Panc1 (cell line): ENCODE measurements at regions not wholly inside any gene's neighbourhood (a gene's known extent, or its start where the extent isn't known, plus 50 kb on each side); places are given as distances from the start of the nearest gene placed in this dataset.

Source experiments
- ATAC-seq: fragments of 200-7000 bp; cut with Tn5 transposase; 2 replicates; pipeline ENCODE4 v1.9.1; 2020; ENCODE audit warnings: mild to moderate bottlenecking, moderate library complexity
- BruUV-seq: library from RNA; stranded (reverse); fragments of 400-500 nt; replicated peaks from 2 replicates; lab custom pipeline; 2021; lab: Mats Ljungman, UMichigan
- CTCF ChIA-PET: fragments of 300-600 bp; sonication (Branson Sonifier 250); formaldehyde crosslinking; loops from one replicate; lab custom pipeline; 2022; ENCODE audit warnings: antibody characterized with exemption; lab: Charles Lee
- POLR2A ChIA-PET: fragments of 300-600 bp; sonication (Branson Sonifier 250); formaldehyde crosslinking; loops from one replicate; lab custom pipeline; 2022; ENCODE audit warnings: antibody characterized with exemption; lab: Charles Lee
- DNase-seq: peaks from one replicate; pipeline ENCODE4 v3.0.0-alpha.2; 2010; ENCODE audit warnings: low read depth, low spot score
- H3K27ac ChIP-seq: 2 replicates; pipeline ENCODE4 v1.5.1; 2011; ENCODE audit warnings: mild to moderate bottlenecking, low read length, inconsistent platforms
- H3K27me3 ChIP-seq: fragments of 200-500 bp; sonication (Bioruptor generic); 2 replicates; pipeline ENCODE4 v1.6.0; 2014; ENCODE audit warnings: low read length, inconsistent platforms; ENCODE audit not compliant: control insufficient read depth, insufficient read depth
- H3K36me3 ChIP-seq: fragments of 200-500 bp; sonication (Bioruptor generic); 2 replicates; pipeline ENCODE4 v1.5.1; 2014; ENCODE audit warnings: inconsistent platforms, mild to moderate bottlenecking, low read length, moderate library complexity; ENCODE audit not compliant: control insufficient read depth, insufficient read depth
- H3K4me1 ChIP-seq: 2 replicates; pipeline ENCODE4 v1.5.1; 2011; ENCODE audit warnings: inconsistent platforms, mild to moderate bottlenecking, low read length, moderate library complexity; ENCODE audit not compliant: control insufficient read depth, insufficient read depth
- H3K4me3 ChIP-seq, 2 experiments: 2 replicates each; pipeline ENCODE4 v1.5.1; 2011 to 2012; ENCODE audit warnings: low read depth in 2 of 2, low read length in 2 of 2, mild to moderate bottlenecking in 2 of 2, inconsistent platforms in 1 of 2, moderate library complexity in 1 of 2
- H3K9me3 ChIP-seq: fragments of 200-500 bp; sonication (Bioruptor generic); 2 replicates; pipeline ENCODE4 v1.5.1; 2014; ENCODE audit warnings: low read depth, mild to moderate bottlenecking, inconsistent platforms, low read length, moderate library complexity; ENCODE audit not compliant: control insufficient read depth, insufficient read depth
- POLR2AphosphoS5 ChIP-seq: IDR thresholded peaks from 2 replicates; pipeline ENCODE4 v1.6.1; 2012; ENCODE audit warnings: mild to moderate bottlenecking, low read depth, low read length, moderate library complexity
- SIN3A ChIP-seq: IDR thresholded peaks from 2 replicates; pipeline ENCODE4 v1.6.1; 2012; ENCODE audit warnings: low read depth, mild to moderate bottlenecking, low read length, moderate library complexity, borderline replicate concordance; ENCODE audit not compliant: insufficient read depth
- TCF7L2 ChIP-seq: IDR thresholded peaks from 2 replicates; pipeline ENCODE4 v1.6.1; 2011; ENCODE audit warnings: mild to moderate bottlenecking, low read depth, low read length, inconsistent platforms
- in situ Hi-C: cut with HindIII; loops from 2 replicates; pipeline ENCODE4 v1.10.0; 2016; ENCODE audit warnings: low sequenced_read_pairs, low pct_unique_long_range_greater_than_20kb
- intact Hi-C: fragments of 100-400 bp; cut with micrococcal nuclease; formaldehyde crosslinking; loops from one replicate; pipeline ENCODE4 v1.10.0; 2022; ENCODE audit not compliant: unreplicated experiment
- TF ChIP-seq, protein P1 (sequence below): fragments of 450-650 bp; IDR thresholded peaks from 2 replicates; pipeline ENCODE4 v1.5.1; 2017; ENCODE audit warnings: mild to moderate bottlenecking
- TF ChIP-seq, protein P2 (sequence below), 2 experiments: IDR thresholded peaks; 2 replicates each; pipeline ENCODE4 v1.6.1; 2011 to 2012; ENCODE audit warnings: low read depth in 2 of 2, control low read depth in 1 of 2, low read length in 1 of 2, mild to moderate bottlenecking in 1 of 2, moderate library complexity in 1 of 2; ENCODE audit not compliant: insufficient read depth in 1 of 2

DNA sequence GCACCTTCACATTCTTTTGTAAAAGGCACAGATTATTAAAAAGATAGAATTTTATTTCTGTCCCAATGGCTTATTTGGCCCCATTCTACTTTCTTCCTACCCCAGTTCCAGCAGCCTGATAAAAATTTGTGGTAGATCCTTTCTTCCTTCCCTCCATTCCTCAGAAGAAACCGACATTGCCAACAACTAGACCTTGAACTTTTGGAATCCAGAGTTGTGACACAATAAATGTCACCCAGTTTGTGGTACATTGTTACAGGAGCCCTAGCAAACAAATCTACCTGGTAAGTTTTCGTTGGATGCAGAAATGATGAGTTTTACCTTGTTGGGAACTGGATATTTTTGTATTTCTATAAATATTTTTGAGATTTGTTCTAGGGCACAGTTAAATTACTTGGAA lies 141.6 kb upstream of the IVNS1ABP start:
- BruUV-seq: no TSS peak
- Histone ChIP-seq H3K36me3 (no peaks in the 10 kb centered on the region), H3K9me3 (no peaks in the 10 kb centered on the region), H3K27me3 (no peaks in the 10 kb centered on the region), H3K4me1 (no peaks in the 10 kb centered on the region), H3K27ac (no peak overlapping the region), H3K4me3 (no peak overlapping the region)
- intact Hi-C loops (no loop called here), in situ Hi-C loops (no loop called here)
- TF ChIP-seq, protein P1, sequence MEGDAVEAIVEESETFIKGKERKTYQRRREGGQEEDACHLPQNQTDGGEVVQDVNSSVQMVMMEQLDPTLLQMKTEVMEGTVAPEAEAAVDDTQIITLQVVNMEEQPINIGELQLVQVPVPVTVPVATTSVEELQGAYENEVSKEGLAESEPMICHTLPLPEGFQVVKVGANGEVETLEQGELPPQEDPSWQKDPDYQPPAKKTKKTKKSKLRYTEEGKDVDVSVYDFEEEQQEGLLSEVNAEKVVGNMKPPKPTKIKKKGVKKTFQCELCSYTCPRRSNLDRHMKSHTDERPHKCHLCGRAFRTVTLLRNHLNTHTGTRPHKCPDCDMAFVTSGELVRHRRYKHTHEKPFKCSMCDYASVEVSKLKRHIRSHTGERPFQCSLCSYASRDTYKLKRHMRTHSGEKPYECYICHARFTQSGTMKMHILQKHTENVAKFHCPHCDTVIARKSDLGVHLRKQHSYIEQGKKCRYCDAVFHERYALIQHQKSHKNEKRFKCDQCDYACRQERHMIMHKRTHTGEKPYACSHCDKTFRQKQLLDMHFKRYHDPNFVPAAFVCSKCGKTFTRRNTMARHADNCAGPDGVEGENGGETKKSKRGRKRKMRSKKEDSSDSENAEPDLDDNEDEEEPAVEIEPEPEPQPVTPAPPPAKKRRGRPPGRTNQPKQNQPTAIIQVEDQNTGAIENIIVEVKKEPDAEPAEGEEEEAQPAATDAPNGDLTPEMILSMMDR: no peak
- no peak for TF ChIP-seq SIN3A
- no peak for TF ChIP-seq TCF7L2
- ATAC-seq (no peak), DNase-seq (no peak)
- ChIA-PET CTCF (no interaction called here), POLR2A (no interaction called here)

DNA sequence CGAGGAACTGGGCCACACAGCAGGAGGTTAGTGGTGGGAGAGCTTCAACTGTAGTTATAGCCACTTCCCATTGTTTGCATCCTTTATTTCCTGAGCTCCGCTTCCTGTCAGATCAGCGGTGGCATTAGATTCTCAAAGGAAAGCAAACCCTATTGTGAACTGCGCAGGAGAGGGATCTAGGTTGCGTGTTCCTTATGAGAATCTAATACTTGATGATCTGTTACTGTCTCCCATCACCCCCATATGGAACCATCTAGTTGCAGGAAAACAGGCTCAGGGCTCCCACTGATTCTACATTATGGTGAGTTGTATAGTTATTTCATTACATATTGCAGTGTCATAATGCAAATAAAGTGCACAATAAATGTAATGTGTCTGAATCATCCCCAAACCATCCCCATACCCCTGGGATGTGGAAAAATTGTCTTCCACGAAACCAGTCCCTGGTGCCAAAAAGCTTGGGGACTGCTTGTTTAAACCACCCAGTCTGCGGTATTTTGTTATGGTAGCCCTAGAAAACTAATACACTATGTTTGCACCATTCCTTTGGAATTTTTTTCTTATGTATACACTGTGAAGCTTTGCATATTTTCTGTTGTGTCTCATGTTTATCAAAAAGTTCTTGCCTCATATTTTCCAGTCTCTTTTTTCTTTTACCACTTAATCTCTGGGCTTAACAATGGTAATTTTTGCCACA lies 136.6 kb upstream of the IVNS1ABP start:
- intact Hi-C loops: no loop called here
- no peaks in the 10 kb centered on the region for H3K36me3 ChIP-seq
- no TSS peak for BruUV-seq
- ChIA-PET CTCF (no interaction called here), POLR2A (no interaction called here)
- H3K27ac ChIP-seq: no peak overlapping the region
- H3K4me3 ChIP-seq: no peak overlapping the region
- H3K9me3 ChIP-seq: no peaks in the 10 kb centered on the region; the same call in 1 of the 2 replicates
- H3K4me1 ChIP-seq: no peaks in the 10 kb centered on the region
- in situ Hi-C loops: no loop called here
- TF ChIP-seq, protein P2, sequence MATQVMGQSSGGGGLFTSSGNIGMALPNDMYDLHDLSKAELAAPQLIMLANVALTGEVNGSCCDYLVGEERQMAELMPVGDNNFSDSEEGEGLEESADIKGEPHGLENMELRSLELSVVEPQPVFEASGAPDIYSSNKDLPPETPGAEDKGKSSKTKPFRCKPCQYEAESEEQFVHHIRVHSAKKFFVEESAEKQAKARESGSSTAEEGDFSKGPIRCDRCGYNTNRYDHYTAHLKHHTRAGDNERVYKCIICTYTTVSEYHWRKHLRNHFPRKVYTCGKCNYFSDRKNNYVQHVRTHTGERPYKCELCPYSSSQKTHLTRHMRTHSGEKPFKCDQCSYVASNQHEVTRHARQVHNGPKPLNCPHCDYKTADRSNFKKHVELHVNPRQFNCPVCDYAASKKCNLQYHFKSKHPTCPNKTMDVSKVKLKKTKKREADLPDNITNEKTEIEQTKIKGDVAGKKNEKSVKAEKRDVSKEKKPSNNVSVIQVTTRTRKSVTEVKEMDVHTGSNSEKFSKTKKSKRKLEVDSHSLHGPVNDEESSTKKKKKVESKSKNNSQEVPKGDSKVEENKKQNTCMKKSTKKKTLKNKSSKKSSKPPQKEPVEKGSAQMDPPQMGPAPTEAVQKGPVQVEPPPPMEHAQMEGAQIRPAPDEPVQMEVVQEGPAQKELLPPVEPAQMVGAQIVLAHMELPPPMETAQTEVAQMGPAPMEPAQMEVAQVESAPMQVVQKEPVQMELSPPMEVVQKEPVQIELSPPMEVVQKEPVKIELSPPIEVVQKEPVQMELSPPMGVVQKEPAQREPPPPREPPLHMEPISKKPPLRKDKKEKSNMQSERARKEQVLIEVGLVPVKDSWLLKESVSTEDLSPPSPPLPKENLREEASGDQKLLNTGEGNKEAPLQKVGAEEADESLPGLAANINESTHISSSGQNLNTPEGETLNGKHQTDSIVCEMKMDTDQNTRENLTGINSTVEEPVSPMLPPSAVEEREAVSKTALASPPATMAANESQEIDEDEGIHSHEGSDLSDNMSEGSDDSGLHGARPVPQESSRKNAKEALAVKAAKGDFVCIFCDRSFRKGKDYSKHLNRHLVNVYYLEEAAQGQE (IDR thresholded peaks at IDR 0.05; ENCODE audit: insufficient read depth in 1 of 2, low read depth in 2 of 2, low read length in 1 of 2): no peak
- TF ChIP-seq, protein P1: no peak
- TF ChIP-seq SIN3A (no peak), POLR2AphosphoS5 (no peak), TCF7L2 (no peak)
- ATAC-seq (peak; percentile 65; the same call in 1 of the 2 replicates), DNase-seq (no peak)
- H3K27me3 ChIP-seq: no peaks in the 10 kb centered on the region
